D721Med (cell line): ENCODE measurements at regions not wholly inside any gene's neighbourhood (a gene's known extent, or its start where the extent isn't known, plus 50 kb on each side); places are given as distances from the start of the nearest gene placed in this dataset.
"Not testable (repeated sequence)": the region's sequence is repeated elsewhere in the genome, so short reads cannot be mapped to it uniquely, and the experiment has no call there.

Experiments
- DNase-seq: peaks from one replicate; pipeline ENCODE4 v3.0.0; 2011; ENCODE audit warnings: low spot score; ENCODE audit not compliant: insufficient read length
- FAIRE-seq: peaks from 2 replicates; lab custom pipeline; 2011; peaks lifted over from hg19 to GRCh38; lab: Jason Lieb, UNC
- CTCF ChIP-seq: IDR thresholded peaks from 2 replicates; pipeline ENCODE4 v1.5.1; 2012; ENCODE audit warnings: mild to moderate bottlenecking, control low read depth; ENCODE audit not compliant: insufficient read depth; ENCODE audit errors: missing control alignments

GRCh38 chr15:34528055-34528754 lies 55.2 kb downstream of the GOLGA8B start:
- not testable (repeated sequence) for DNase-seq, FAIRE-seq

GRCh38 chr15:34527641-34528040 lies 55.8 kb downstream of the GOLGA8B start:
- DNase-seq, result not testable (repeated sequence)

GRCh38 chr15:34523849-34524248 lies 59.6 kb downstream of the GOLGA8B start:
- not testable (repeated sequence) for DNase-seq, FAIRE-seq

More at GRCh38 chr15:34527641-34528040, 55.8 kb downstream of the GOLGA8B start:
- not testable (repeated sequence) for FAIRE-seq

- not testable (repeated sequence) for FAIRE-seq, DNase-seq
These were observed 60.9 kb downstream of the GOLGA8B start for GRCh38 chr15:34522601-34523000.

GRCh38 chr15:34521802-34522485 lies 61.5 kb downstream of the GOLGA8B start:
- not testable (repeated sequence) for DNase-seq, FAIRE-seq

GRCh38 chr15:34520566-34520965 lies 62.9 kb downstream of the GOLGA8B start:
- FAIRE-seq, result no peak
- no peak for DNase-seq
- TF ChIP-seq CTCF, result no peak

- not testable (repeated sequence) for DNase-seq, FAIRE-seq
These were observed 63.4 kb downstream of the GOLGA8B start for GRCh38 chr15:34520010-34520409.

- FAIRE-seq (no peak), DNase-seq (peak; percentile 39)
- TF ChIP-seq CTCF, result no peak
These were observed 69.2 kb downstream of the GOLGA8B start for GRCh38 chr15:34514251-34514670.

GRCh38 chr15:34512628-34513027 lies 70.8 kb downstream of the GOLGA8B start:
- no peak for DNase-seq
- FAIRE-seq, result no peak
- TF ChIP-seq CTCF, result no peak

GRCh38 chr15:34501131-34501530 lies 63.5 kb upstream of the GOLGA8A start:
- DNase-seq (no peak), FAIRE-seq (no peak)
- no peak for TF ChIP-seq CTCF
